Activated CD4-positive, alpha-beta T cell treated with anti-CD3 and anti-CD28 coated beads for 4 hours (primary cell): ENCODE measurements at regions not wholly inside any gene's neighbourhood (a gene's known extent, or its start where the extent isn't known, plus 50 kb on each side); places are given as distances from the start of the nearest gene placed in this dataset.

ENCODE experiments used
- DNase-seq, 2 donors: peaks; one replicate each; pipeline ENCODE4 v3.0.0-alpha.2; 2020

DNA sequence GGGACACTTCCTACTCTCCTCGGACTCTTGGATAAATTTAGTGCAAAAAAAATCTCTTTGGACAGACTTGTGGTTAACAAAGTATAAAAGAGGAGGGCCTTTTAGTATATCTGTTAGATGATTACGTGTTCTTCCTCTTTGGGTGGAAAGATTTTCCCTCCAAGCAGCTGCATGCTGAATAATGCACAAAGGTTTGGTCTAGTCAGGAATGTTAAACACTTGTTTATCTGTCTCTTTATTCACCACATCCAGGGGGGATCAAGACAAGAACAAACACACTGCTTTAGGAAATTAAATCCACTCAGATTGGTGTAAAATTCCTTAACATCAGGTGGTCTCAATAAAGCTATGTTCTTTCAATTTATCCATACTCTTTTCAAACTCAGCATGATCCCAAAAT, 260.9 kb upstream of the CHD6 start:
- DNase-seq: no peak

DNA sequence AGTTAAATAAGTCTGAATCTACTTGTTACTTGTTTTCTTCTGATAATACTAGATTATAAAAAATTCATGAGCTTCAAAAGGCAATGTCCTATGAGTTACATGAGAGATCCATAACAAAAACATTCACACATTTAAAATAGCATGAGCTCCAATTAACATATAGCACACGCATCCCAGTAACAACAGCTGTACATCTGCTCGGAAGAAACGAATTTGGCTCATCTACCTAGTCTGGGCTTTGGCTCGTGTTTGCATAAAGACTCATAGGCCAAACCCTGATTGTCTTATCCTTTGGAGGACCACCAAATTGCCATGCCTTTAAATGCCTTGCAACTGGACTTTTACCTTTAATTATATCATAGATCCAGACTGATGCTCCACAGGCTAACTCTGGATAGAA, 259.7 kb upstream of the CHD6 start:
- DNase-seq: no peak

DNA sequence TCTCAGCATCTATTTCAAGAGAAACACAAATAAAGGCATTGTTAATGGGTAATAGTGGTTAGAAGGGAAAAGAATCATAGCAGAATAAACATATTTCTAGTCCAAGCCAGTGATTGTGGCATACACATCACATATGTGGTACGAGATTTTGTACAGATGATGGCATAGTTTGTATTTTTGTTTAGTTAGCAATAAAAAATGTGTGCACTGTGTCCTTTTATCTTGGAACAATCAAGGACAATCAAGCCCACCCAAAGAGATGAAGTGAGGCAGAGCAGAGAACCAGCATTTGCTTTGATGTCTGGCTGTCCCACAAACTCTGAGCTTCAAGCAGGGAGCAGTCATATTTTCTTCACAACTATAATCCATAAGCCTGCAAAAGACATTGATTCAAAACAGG, 256.5 kb upstream of the CHD6 start:
- DNase-seq: no peak

DNA sequence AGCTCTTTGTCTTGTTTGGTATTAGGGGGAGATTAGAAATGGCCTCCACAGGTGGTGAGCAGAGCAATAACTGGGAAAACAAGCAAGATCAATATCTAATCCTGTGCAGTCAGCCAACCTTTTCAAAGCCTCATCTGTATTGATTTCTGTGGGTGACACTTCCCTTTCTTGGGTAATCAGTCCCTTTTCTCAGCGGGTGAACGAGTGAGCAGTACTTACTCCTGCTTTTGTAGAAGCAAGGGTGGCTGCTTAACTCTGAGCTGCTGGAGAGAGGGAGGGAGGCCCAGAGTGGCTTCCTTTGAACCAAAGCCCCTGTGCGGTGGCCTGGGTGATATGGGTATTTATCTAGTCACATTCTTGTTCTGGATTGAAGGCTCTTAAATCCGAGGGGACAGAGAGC, 254.8 kb upstream of the CHD6 start:
- DNase-seq: no peak

DNA sequence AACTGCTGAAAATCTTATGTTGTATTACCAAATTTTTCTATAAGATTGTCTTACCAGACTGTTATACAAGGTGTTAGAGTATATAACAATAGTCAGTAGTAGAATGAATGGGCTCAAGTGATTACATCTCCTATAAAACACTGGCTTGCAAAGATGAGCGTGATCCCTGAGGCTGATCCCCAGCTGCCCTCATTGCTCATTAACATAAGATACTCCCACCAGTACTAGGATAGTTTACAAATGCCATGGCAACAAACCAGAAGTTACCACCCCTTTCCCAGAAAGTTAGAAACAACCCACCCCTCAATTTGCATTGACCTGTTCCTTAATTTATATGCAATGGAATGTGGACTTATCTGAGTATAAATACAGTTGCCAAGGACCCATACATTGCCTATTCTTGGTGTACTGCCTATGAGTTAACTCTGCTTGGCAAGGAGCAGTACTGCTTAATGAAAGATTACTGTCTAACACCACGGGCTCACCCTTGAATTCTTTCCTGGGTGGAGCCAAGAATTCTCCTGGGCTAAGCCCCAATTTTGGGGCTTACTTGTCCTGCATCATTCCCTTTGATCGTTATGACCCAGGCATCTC, 252.8 kb upstream of the CHD6 start:
- no peak for DNase-seq

DNA sequence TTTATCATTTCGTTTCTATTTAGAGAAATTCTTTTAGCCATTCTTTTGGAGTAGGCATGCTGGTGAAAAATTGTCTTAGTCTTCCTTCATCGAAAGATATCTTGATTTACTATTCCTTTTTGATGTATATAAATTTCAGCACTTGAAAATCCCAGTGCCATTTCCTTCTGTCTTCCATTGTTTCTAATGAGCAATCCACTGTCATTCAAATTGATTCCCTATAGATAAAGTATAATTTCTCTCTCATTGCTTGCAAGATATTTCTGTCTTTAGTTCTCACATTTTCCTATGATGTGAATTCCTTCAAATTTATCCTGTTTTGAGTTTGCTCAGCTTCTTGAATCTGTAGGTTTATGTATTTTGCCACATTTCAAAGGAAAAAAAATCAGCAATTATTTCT, 251.1 kb upstream of the CHD6 start:
- DNase-seq: no peak

DNA sequence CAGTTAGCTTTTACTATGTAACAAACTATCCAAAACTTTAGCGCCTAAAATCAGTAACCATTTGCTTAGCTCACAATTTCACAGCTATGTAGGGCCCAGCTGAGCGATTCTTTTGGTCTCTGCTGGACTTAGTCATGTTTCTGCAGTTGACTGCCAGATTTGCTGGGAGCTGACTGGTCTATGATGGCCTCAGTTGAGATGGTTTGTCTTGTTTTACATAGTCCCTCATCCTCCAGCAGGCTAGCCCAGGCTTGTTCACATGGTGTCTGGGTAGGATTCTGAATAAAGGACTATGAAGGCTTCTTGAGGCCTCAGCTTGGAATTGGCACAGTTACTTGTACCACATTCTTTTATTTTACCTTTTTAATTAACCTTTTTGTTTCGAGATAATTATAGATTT, 247.8 kb upstream of the CHD6 start:
- no peak for DNase-seq

DNA sequence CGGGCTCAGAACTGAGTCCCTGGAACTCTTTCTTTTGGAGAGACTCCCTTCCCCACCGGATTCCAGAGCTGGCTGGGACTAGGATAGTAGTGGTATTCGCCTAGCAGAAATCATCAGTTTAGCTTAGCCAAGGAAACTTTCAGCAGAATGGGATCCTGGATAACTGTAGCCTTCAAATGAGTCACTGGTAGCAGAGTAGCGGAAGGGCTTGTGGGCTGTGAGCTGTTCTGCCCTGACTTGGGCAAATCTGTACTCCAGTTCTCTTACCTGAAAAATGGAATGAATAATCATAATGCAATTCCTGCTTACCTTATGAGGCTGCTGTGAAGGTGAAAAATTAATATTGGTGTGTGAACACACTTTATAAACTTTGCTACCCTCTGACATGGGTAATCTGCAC, 244.3 kb upstream of the CHD6 start:
- DNase-seq: no peak

DNA sequence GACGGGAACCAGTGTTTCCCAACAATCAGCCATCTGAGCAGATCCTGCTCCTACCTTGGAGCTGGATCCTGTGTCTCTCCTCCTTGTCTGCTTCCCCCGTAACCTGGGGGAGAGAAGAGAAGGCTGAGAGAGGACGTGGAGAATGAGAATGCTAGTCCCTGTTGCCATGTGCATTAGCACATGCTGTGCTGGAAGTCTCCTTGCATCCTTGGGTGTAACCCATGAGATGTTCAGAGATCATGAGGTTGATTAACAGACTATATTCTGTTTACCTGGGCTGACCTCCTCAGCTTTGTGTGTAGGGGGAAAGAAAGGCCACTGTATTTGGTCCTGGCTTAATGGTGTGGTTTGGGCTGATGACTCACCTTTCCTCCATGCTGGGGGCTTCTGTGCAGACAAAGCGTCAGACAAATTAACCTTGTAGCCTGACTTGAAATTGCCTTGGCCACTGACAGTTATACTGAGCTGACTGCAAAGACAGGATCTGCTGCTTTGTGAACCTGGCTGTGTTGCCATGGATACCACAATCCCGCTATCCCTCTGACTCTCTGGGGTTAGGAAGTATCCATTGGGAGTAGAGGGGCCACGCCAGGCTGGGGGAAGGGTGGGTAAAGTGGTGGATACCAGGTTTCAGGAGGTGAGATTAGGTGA, 243.7 kb upstream of the CHD6 start:
- no peak for DNase-seq

DNA sequence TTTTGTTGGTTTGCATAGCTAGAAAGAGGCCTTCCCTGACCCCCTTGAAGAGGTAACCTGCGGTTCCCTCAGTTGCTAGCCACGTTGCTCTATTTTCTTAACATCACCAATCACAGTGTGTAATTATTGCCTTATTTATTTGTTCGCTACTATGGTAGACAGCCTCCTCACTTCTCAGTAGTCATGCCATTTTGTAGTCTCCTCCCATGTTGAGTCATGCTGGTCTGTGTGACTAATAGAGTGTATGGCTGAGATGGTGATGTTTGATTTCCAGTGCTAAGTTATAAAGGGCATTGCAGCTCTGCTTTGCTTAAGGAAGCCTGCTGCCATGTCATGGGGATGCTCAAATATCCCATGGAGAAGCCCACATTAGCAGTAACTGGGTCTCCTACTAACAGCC, 236.6 kb upstream of the CHD6 start:
- no peak for DNase-seq

DNA sequence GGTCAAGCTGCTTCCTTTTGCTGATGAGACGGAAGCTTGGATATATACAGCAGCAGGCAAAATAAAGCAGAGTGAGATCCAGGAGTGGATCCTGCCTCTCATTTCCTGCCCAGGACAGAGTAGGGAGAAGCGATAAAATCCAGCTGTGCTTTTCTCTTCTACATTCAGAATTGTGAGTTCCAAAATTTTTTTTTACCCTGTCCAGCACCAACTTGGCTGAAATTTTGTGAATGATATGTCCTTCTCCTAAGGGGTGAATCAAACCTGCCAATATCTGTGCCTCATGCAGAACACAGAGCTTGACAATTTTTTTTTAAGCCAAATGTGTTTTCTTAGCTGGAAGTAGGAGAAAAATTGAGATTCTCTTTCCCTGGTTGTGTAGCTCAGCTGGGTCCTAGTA, 235.6 kb upstream of the CHD6 start:
- DNase-seq: no peak

DNA sequence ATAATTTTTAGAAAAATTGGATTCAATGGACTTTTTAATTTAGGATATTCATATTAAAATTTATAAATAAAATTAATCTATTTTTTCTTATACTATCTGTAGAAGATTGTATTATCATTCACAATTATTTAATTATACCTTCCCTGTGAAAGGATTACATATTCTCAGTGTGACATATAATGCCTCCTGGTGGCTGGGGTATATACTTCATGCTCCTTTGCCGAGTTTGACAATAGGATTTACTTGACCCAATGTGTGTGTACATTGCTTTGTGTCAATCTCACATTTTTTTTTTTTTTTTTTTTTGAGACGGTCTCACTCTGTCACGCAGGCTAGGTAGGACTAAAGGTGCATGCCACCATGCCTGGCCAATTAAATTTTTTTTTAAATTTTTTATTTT, 230.0 kb upstream of the CHD6 start:
- no peak for DNase-seq

DNA sequence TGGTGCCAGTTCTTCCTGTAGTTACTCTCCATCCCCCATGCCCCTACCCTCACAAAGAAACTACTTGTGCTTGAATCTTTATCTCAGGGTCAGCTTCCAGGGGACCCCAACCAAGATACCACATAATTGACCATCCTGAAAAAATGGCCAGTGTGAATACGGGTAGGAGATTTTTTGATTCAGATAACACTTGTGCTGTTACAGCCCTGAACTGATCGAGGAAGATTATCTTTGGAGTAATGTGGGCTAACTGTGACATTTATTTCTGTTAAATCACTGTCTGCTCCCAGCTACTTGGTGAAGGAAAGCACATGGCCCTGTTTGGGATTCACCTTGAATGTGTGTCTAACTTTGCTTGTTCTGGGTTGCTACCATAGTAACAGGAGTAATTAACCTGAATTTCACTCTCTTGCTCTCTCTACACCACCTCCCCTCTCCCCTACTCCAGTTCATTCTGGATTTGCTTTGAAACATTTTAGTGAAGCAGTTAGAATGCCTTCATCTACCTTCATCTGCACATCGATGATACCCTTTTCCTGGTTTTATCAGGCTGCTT, 219.6 kb upstream of the CHD6 start:
- DNase-seq: no peak

DNA sequence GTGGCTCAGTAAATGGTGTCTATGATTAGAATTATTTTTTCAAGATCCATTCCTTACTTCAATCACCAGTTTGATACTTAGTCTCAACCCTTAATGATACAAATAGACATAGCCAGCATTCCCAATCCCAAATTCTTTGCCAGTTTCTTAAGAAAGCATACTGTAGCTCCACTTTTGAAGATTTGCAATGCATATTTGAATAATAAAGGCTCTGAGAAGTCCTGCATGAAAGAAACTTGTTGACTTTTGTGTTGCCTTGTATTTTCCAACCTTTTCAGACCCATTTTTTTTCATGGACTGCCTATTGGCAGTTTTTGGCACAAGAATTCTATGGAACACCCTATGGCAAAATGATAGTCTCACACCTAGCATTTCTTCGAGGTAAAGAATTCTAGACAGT, 215.6 kb upstream of the CHD6 start:
- DNase-seq: no peak

DNA sequence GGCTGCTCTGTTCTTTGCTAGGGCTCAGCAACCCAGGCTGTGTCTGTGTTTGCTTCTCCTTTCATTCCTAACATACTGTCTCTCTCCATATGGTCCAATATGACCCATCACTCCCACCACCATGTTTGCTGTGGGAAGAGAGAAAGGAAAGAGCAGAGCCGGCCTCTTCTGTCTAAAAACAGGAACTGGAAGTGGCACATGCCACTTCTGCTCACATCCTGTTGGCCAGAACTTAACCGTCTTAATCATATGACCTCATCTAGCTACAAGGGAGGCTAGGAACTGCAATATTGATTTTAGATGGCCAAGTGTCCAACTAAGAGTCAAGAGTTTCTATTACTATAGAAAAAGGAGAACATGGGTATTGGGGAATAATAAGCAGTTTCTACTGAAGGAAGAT, 212.5 kb upstream of the CHD6 start:
- no peak for DNase-seq

DNA sequence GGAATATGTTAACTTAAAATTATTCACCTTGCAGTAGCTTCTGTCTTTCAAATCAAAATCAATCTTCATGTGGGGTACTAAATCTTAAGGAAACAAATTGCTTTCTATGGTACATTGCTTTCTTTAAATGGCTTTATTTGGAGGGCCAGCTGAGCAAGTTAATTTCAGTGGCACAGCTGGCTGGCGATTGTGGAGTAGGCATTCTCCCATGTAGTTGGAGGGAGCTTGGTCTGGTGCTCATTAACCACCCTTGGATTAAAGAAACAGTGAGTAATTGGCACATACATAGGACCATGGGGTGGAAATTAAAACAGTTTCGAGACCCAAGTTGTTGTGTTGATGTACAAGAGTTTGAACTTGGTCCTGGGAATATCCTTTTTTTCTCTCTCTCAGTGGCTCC, 201.3 kb upstream of the CHD6 start:
- DNase-seq: no peak

DNA sequence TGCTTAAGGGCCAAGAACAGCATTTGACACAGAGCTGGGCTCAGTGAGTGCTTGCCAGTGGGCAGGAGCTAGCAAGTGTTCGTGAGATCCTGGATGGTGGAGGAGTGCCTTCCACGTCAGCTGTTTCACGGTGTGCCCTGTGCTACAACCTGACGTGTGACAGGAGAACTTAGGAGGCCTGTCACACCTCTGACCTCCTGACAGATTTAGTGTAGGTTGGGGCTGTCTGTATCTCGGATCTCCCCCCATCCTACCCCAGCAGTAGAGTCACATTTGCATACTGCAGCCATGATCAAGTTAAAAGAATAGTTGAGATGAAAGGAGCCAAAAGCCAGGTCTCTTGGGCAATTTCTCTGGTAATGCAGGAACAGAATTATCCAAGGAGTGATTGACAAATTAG, 200.8 kb upstream of the CHD6 start:
- DNase-seq: no peak

DNA sequence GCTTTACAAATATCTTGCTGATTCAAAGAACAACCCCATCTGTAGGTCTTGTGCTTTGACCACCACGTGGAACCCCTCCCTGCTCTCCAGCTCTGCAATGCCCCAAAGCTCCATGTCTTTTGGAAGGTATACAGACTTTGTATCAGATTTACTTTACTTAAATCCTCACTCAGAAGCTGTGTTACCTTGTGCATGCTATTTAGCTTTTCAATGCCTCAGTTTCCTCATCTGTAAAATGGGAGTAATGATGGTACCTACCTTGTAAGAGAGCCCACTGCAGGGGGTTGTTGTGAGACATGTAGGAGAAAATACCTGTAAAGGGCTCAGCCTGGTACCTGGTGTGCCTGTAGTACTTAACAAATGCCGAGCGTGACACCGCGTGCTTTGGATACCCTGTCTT, 200.2 kb upstream of the CHD6 start:
- no peak for DNase-seq

DNA sequence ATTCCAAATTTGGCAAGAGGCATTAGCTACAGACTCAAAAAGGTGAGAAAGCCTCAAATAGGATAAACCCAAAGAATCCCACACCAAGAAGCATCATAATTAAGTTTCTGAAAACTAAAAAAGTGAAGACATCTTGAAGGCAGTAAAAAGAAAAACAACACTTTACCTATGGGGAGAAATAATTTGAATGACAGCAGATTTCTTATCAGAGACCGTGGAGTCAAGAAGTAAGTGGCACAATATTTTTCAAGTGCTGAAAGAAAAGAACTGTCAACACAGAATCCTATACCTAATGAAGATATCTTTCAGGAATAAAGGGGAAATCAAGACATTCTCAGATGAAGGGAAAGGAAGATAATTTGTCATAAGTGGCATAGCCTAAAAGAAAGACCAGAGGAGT, 193.3 kb upstream of the CHD6 start:
- DNase-seq: no peak

DNA sequence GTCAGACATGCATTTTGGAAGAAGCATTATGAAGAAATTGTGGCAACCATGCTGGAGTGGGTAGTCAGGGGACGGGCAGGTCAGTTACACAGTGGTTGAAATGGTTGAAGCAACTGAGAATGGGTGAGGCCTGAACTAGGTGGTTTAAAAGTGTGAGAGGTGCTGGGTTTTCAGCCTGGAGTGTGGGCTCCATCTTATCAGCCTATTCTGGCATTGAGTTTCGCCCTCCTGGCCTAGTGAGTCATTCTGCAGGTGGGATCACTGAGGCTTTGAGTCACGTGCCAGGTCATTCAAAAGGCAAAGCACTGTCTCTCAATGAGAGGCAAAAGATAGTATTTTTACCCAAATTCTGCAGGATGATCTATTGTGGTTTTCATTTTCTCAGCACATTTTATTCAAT, 181.9 kb upstream of the CHD6 start:
- no peak for DNase-seq

DNA sequence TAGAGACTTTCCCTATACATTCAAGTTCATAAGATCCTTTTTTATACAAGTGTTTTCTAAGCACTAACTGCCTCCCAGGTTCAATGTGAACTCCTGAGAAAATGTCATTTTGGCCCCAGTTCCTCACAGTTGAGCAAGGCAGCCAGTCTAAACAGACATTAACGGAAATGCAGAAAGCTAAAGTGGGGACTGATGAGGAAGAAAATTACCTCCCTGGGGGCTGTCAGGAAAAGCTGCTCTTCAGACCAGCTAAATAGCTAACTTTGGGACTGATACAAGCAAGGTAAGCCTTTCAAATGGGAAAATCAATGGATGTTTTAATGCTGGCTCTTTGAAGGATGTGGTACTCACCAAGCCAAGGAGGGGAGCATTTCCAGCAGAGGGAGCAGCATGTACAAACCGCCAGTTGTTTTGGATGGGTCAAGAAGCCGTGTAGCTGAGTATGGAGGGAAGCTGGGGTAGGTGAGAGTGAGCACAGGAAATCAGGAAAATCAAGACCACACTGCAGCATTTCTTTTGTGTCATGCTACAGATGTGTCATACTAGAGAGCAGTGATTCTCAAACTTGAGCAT, 180.8 kb upstream of the CHD6 start:
- DNase-seq: no peak

DNA sequence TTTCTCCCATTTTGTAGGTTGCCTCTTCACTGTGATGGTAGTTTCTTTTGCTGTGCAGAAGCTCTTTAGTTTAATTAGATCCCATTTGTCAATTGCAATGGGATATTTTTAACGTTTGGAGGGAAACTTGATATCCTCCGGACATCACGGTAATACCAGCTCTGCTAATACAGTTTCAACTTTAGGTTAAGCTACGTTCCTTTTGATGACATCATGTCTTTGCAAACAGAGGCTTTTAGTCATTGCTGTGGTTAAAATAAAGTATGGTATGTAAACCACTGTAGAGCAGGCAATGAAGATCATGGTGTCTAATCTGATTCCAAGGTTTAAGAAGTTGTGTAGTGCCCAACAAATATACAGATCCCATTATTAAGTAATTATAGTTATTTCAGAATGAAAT, 168.0 kb upstream of the CHD6 start:
- no peak for DNase-seq

DNA sequence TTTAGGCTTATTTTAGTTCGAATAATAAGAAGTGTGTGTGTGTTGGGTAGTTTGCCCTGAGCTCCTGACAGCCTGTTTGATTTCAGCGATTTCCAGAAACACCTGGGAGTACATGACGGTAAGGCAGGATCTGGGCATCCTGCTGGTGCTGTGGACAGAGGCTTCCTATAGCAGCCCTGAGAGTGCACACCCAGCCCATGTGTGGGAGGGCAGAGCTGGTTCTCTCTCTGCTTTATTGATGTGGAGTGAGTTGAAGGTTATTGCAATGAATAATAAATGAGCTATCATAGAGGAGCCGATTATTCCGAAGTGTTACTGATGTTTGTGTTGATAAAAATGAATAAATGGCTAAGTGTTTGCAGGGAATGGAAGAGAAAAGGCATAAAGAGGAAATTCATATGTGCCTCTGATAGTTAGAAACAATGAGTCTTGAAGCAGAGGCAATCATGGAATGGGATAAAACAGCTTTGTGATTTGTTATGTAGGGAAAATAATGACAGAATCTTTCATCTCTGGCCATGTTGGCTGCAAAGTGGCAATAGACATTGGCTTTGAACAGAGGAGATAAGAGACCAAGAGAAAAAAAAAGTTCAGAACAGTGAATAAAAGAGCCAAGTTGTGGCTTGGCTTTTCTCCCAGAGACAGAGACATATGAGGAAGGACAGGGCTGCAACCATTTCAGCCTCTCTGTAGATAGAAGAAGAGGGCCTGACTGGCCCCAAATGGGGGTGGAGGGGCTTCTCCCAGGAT, 166.2 kb upstream of the CHD6 start:
- DNase-seq: no peak
